GM19025 (cell line): ENCODE measurements at regions not wholly inside any gene's neighbourhood (a gene's known extent, or its start where the extent isn't known, plus 50 kb on each side); places are given as distances from the start of the nearest gene placed in this dataset.
"Not testable (repeated sequence)": the region's sequence is repeated elsewhere in the genome, so short reads cannot be mapped to it uniquely, and the experiment has no call there.

Experiments used
- ATAC-seq: cut with Tn5 transposase; IDR thresholded peaks from one replicate; pipeline ENCODE4 v1.9.1; 2021; ENCODE audit warnings: mild to moderate bottlenecking, low read depth, moderate library complexity; ENCODE audit not compliant: unreplicated experiment

- ATAC-seq = no peak
Observed at GRCh38 chr2:236908439-236909192, 177.1 kb upstream of the COPS8 start.

DNA sequence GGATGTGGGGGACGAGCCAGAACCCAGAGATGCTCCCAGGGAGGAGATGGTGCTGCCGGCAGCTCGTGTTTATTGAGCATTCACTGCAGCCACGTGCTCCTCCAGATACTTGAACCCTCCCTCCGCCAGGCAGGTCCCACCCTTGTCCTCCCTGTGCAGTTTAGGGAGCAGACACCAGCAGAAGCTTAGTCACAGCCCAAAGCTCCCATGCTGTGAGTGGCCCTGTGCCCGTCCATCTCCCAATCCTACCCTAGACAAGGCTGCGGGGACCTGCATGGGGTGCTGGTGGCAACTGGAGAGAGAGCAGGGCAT lies 176.5 kb upstream of the COPS8 start:
- no peak for ATAC-seq

GRCh38 chr2:236909802-236910201 lies 175.9 kb upstream of the COPS8 start:
- ATAC-seq = no peak

GRCh38 chr2:236910781-236911495 lies 174.8 kb upstream of the COPS8 start:
- ATAC-seq = no peak

DNA sequence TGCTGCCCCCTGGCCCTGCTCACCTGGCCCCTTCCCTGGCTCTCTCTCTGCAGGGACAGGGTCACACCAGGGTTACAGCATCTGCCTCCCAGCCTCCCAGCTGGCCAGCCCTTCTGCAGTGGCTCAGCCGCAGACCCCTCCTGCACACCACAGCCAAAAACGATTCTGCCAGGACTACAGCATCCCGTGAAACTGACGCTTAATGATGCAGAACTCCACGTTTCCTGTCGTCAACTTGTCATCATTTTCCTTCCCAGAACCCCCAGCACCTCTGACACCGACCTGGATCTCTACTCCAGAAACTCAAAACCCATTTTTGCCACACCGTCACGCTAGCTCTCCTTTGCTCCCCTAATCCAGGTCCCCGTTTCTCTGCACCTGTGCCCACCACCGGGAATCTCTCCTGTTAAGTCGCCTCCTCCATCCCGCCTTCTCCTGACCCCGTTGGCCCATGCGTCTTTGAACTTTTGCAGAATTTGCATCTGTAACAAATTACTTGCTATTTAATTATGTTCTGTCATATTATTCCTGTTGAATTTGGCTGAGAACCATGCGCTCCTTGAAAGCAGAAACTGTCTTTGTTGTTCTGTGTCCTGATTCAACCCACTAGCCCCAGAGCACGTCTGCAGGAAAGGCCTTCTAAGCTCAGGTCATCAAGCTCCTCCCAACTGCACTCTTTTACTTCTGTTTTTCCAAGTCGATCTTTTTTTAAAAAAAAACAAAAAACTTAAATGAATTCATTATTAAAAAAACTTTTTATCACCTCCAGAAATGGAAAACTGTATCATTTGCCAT lies 173.2 kb upstream of the COPS8 start:
- no peak for ATAC-seq

DNA sequence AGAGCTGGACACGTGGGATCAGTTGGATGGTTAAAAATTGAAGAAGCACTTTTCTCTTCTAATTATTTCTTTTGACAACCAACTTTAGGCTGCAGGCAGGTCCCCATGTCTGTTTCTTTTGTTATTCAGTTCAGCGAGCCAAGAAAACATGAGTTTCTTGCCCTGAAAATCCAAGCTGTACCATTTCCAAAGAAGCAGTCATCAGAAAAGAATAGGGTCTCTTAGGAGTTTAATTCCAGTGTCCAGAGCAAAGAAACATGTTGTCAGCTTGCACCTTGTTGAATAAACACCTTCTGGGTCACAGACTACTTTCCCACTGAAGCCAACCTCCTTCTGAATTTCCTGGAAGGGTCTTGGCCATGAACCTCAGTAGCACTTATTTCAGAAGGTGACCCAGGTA lies 170.5 kb upstream of the COPS8 start:
- ATAC-seq = no peak

GRCh38 chr2:236915726-236916125 lies 170.0 kb upstream of the COPS8 start:
- no peak for ATAC-seq

DNA sequence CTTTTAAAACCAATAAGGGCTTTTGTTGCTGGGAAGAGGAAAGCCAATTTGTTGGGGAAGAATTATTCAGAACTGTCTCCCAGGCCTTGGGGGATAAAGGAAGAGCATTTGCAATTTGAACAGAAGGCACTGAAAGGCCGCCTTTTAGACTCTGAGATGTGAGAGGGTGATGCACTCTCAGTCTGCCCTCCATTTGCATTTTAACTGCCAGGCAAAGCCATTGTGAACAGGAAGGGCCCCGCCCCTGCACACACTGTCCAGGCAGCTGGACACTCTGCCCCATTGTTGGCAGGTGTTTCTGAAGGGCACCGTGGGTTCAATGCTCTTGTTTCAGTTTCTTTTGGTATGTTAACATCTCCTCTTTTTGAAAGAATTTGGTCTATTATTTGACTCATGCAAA lies 169.5 kb upstream of the COPS8 start:
- ATAC-seq = no peak

DNA sequence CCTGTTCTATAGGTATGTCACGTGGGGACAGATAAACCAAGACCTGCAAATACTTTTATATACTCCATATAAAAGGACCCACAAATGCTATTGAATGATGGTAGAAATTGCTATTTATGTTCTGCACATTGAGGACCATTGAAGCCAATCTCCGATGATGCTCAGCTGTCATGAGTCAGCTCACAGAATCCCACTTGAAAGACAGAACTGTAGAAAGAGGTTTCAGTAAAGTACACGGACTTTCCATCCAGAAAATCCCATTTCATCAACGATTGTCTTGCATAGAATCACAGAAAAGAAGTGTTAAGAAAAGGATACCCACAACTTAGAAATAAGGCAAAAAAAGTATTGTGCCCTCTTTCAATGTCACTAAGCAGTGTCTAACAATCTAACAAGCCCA lies 169.0 kb upstream of the COPS8 start:
- no peak for ATAC-seq

DNA sequence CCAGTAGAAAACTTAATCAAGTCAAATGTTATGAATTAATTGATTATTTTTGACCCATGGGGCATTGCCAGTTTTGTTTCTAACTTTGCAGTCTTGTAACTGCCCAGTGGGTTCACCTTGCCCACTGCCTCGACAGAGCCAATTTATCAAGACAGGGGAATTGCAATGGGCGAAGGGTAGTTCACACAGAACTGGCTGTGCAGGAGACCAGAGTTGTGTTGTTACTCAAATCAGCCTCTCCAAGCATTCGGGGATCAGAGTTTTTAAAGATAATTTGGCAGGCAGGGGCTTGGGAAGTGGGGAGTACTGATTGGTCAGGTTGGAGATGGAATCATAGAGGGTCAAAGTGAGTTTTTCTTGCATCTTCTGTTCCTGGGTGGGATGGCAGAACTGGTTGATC lies 168.5 kb upstream of the COPS8 start:
- no peak for ATAC-seq

DNA sequence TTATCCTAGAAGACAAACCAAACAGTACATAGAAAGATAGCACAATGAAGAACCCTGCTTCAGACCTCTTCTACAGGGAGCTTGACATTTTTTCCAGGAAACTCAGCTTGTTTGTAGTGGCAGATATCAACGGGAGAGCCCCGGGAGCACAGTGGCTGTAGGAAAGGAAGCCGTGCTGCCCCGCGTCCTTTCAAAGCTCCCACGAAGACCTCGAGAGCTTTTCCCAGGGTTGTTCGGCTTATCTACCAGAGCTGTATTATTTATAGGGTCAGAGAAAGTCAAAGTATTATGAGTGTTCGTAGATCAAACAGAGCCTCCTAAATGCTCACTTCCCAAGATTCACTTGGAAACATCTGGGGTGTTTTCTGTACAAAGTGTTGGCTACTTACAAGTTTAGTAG lies 167.1 kb upstream of the COPS8 start:
- ATAC-seq = no peak

DNA sequence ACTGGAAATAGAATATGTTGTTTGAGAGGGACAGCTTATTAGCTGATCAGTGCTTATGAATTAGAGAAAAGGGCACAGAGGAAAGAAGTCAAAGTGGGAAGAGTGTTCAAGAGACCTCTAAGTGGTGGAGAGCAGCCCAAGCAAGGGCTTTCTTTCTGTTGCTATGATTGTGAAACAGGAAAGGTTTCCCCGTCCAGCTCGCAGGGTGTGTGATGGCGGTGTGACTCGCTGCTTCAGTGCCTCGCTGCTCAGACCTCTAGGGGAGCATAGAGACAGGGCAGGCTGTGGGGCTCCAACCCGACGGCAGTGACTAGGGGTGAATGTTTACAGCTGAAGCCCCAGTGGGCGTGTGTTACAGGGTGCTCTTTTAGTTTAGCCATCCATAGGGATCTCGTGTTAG lies 166.5 kb upstream of the COPS8 start:
- no peak for ATAC-seq

DNA sequence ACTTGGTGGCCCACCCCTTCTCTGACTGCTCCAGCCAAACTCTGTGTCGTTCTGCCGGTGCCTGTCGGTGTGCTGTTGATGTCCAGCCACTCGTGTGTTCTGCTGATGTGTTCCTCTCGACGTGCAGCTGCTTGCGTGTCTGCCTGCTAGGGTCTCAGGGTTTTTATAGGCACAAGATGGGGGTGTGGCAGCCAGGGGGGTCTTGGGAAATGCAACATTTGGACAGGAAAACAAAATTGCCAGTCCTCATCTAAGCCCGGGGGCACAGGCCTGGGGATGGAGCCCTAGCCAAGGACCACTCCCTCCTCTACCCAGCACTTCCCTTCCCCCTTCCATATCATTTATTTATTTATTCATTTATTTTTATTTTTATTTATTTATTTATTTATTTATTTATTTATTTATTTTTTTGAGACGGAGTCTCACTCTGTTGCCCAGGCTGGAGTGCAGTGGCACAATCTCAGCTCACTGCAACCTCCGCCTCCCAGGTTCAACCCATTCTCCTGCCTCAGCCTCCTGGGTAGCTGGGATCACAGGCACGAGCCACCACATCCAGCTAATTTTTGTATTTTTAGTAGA lies 165.8 kb upstream of the COPS8 start:
- ATAC-seq = not testable (repeated sequence)

DNA sequence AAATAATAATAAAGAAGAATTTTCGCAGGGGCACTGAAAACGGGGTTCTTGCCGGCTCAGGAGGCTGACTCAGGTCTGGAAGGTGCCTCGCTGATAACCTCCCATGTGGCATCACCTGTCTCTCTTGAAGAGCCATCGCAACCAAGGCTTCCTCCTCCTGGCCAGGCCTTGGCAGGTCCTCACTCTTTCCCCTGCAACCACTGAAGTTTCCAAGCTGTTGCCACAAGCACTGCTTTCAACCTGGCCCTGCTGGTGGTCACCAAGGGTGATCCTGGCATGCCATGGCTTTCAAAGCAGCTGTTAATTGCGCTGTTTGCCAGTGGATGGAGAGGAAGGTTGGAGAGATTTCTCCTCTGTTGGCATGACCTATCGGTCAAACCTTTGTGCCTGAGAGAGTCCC lies 163.6 kb upstream of the COPS8 start:
- no peak for ATAC-seq

GRCh38 chr2:236928380-236929037 lies 157.2 kb upstream of the COPS8 start:
- no peak for ATAC-seq

DNA sequence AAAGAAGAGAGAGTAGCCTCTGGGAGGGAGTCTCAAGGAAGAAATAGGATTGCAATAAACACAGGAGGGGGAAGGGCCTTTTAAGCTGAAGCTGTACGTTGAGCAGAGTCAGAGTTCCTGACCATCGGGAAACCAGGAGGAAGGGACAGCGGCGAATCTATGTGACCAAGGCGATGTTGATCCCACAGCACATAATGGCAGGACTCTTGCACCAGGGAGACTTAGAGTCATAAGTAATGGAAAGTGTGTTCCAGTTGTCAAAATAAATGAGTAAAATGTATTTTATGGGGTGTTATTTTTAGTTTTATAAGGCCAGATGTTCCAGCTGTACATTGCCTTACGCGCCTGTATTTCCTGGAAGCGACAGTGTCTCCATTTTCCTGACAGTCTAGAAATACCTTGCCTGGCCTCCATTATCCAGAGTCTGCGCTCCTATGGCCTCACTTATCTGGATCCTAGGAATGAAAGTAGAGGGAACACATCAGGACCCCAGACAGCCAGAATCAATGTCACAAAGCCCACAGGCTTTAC lies 152.8 kb upstream of the COPS8 start:
- ATAC-seq = no peak

- ATAC-seq = no peak
Observed at GRCh38 chr2:236934166-236934565, 151.5 kb upstream of the COPS8 start.

GRCh38 chr2:236934656-236935055 lies 151.0 kb upstream of the COPS8 start:
- no peak for ATAC-seq

DNA sequence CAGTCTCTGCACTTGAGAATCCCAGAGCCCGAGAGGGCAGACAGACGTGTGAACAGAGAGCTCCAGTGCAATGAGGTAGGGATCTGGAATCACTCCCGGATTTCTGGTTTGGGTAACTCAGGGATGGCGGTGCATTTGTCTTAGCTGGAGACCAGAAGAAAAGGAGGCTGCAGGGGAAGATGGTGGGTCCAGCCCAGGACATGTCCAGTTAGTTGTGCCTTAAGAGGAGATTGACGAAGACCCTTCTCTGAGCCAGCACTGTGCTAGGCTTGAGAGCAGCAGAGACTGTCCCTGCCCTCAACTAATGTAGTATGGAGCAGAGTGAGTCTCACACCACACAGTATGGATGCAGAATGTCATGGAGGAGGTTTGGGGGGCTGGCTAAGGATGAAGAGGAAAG lies 150.6 kb upstream of the COPS8 start:
- no peak for ATAC-seq

DNA sequence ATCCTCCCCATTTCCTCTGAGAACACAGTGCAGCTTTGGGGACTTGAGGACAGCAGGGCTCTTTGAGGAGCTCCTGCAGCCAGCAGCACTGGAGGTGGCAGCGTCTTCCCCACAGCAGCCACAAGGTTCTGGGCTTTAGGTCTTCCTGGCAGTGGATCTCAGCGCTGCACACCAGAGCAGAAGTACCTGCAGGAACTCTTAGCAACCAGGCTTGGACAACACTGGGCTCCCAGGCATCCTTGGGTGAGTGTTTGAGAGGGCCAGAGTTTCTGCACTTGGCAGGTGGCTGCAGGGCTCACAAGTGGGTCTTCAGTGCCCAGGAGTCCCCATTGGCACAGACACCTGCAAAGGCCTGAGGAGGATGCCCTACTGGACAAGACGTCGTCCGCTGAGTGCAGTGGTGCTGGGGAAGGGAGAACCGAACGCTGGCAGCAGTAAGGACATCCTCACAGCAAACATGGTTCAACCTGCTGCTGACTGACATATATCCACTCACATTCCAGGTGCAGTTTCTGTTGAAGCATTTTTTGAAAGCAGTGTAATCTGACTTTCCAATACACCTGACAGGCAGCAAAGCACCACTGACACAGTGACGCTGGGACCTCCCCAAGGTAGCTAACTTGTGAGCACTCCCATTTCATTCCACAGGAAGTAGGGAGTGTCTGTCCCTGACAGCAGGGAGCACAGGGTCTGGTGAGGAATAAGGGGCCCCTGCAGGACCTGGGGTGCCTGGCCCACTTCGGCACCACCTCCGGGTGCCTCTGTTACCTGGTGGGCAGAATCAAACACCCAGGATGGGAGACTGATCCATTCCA lies 149.9 kb upstream of the COPS8 start:
- ATAC-seq = no peak
